Activated T-cell treated with anti-CD3 and anti-CD28 coated beads, Interleukin-2, amount 50 U/mL, for 4 hours (primary cell): ENCODE measurements at regions not wholly inside any gene's neighbourhood (a gene's known extent, or its start where the extent isn't known, plus 50 kb on each side); places are given as distances from the start of the nearest gene placed in this dataset.

ENCODE experiments used
- ATAC-seq, 2 donors: fragments of 200-7000 bp; cut with Tn5 transposase; one replicate each; pipeline ENCODE4 v1.10.0; 2021
- DNase-seq: peaks from one replicate; pipeline ENCODE4 v3.0.0-alpha.2; 2020
- H3K27me3 Mint-ChIP-seq: one replicate; pipeline ENCODE4 v1.8.0; 2021; ENCODE audit warnings: low read depth, mixed read lengths
- H3K36me3 Mint-ChIP-seq: one replicate; pipeline ENCODE4 v1.8.0; 2022; ENCODE audit warnings: mixed read lengths; ENCODE audit not compliant: insufficient read depth
- H3K4me1 Mint-ChIP-seq: one replicate; pipeline ENCODE4 v1.8.0; 2021; ENCODE audit warnings: low read depth, mixed read lengths
- H3K4me3 Mint-ChIP-seq: one replicate; pipeline ENCODE4 v1.8.0; 2021; ENCODE audit warnings: mild to moderate bottlenecking, moderate library complexity, mixed read lengths
- H3K9me3 Mint-ChIP-seq: one replicate; pipeline ENCODE4 v1.8.0; 2021; ENCODE audit warnings: mixed read lengths

DNA sequence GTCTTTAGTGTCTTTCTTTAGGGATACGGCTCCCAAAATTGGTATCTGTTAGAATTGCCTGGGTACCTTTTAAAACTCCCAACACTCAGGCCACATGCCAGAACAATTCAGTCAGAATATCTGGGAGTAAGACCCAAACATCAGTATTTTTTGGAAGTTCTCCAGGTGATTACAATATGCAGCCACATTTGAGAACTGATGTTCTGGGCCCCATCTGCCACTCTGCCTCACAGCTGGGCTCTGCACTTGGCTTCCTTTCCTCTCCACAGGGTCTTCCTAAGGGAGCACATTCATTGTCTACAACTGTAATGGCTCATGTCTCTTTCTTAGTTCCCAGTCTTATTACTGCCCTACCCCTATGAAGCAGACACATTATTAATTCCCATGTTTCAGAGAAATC, 394.5 kb downstream of the MFSD1 start:
- no peaks in the 10 kb centered on the region for H3K27me3 Mint-ChIP-seq
- no peaks in the 10 kb centered on the region for H3K4me1 Mint-ChIP-seq
- no peaks in the 10 kb centered on the region for H3K36me3 Mint-ChIP-seq
- no peak overlapping the region for H3K4me3 Mint-ChIP-seq
- H3K9me3 Mint-ChIP-seq = peaks cover 6% of the 10 kb centered on the region
- ATAC-seq (no peak), DNase-seq (no peak)

DNA sequence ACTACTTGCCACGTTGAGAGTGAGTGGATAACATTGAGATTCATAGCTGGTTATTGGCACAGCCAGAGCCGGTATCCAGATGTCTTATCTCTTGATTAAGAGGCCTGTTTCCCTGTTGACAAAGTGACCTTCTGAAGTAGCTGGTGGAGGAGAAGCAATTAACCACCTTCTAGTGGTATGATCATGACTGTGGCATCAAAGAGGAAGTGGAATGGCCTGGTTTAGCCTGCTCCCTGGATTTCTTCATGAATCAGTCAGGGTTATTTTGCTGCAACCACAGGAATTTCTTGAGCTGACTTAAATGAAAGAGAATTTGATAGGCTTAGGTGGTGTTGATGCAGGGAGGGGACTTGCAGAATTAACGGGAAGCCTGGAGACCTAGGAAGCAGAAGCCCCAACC, 398.3 kb downstream of the MFSD1 start:
- no peak overlapping the region for H3K4me3 Mint-ChIP-seq
- H3K4me1 Mint-ChIP-seq = no peaks in the 10 kb centered on the region
- peaks cover 18% of the 10 kb centered on the region for H3K9me3 Mint-ChIP-seq
- ATAC-seq (no peak), DNase-seq (no peak)
- no peaks in the 10 kb centered on the region for H3K27me3 Mint-ChIP-seq
- H3K36me3 Mint-ChIP-seq = no peaks in the 10 kb centered on the region

GRCh38 chr3:159208050-159208449, 406.2 kb downstream of the MFSD1 start:
- H3K4me1 Mint-ChIP-seq = no peaks in the 10 kb centered on the region

DNA sequence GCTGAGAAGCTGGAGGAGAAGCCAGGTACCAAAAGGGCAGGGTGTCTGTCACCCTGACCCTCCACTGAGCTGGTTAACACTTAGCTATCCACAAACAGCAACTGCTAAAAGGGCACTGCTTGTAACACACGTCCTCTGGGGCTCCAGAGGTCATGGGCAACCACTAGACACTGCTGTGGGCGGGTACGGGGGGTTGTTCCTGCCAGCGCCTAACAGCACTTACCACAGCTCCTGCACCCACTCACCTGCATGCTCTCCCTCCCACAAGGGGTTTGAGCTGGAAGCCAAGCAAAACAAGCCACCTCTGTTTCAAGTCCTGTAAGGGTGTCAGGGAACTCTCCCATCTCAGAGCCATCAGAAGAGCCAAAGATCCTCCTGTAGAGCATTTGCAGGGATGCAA, 407.6 kb downstream of the MFSD1 start:
- Mint-ChIP-seq H3K36me3 (no peaks in the 10 kb centered on the region), H3K27me3 (no peaks in the 10 kb centered on the region), H3K4me3 (no peak overlapping the region), H3K4me1 (no peaks in the 10 kb centered on the region), H3K9me3 (peaks cover 15% of the 10 kb centered on the region)
- ATAC-seq (no peak), DNase-seq (no peak)

More at GRCh38 chr3:159208050-159208449, 406.2 kb downstream of the MFSD1 start:
- H3K9me3 Mint-ChIP-seq = peaks cover 21% of the 10 kb centered on the region
- H3K36me3 Mint-ChIP-seq = no peaks in the 10 kb centered on the region
- ATAC-seq (no peak), DNase-seq (no peak)
- H3K27me3 Mint-ChIP-seq = no peaks in the 10 kb centered on the region
- no peak overlapping the region for H3K4me3 Mint-ChIP-seq

DNA sequence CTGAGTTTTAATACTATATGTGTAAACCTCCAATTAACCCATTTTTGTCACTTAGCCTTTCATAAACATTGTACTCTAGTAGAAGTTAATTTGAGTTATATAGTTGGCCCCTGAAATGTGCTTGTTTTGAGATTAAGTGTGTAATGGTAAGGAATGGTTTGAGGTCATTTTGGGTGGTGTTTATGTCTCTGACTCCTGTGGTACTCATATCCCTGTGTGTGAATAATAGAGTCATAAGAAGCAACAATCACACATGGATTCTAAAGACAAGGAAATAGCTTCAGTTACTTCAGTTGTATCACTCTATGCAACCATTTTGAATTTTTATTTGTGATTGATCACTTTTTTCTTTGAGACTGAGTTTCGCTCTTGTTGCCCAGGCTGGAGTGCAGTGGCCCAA, 408.5 kb downstream of the MFSD1 start:
- no peaks in the 10 kb centered on the region for H3K4me1 Mint-ChIP-seq
- no peak for DNase-seq
- H3K36me3 Mint-ChIP-seq = no peaks in the 10 kb centered on the region
- H3K9me3 Mint-ChIP-seq = peaks cover 10% of the 10 kb centered on the region
- H3K4me3 Mint-ChIP-seq = no peak overlapping the region
- no peaks in the 10 kb centered on the region for H3K27me3 Mint-ChIP-seq
- no peak for ATAC-seq

DNA sequence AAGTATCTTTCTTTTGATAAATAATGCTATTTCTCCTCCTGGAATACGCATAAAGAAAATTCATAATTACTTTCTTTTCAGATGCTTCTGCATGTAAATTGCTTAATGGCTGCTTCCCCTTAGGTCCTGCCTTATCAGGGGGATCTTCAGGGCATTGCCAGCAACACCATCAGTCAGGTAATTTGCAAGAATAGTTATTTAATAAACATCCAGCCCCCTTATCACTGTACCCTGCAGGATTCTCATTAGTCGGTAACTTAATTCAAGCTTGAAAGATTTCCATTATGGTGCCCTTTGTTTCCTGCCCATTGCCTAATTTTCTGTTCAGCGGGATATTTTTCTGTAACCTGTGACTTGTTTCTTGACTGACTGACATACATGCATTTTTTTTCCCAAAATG, 414.5 kb downstream of the MFSD1 start:
- Mint-ChIP-seq H3K27me3 (peaks cover 1% of the 10 kb centered on the region), H3K4me3 (no peak overlapping the region), H3K36me3 (no peaks in the 10 kb centered on the region), H3K4me1 (no peaks in the 10 kb centered on the region), H3K9me3 (no peaks in the 10 kb centered on the region)
- no peak for ATAC-seq
- no peak for DNase-seq

DNA sequence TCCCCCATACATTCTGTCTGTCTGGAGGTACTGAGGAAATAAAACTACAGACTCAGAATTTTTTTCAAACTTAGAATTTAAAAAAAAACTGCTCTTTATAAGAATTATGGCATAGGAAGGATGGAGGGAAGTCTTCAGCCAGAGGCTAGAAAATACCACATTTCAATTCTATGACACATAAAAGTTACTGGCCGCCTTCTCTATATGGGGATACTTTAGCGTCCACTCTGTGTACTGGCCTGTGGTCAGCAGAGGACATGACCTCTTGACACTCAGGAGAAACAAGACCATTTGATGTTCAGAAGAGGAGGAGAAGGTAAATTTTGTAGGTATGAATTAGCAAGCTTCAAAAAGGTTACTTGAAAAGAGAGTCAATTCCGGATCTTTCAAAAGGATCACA, 417.4 kb downstream of the MFSD1 start:
- no peaks in the 10 kb centered on the region for H3K9me3 Mint-ChIP-seq
- no peak for ATAC-seq
- no peak overlapping the region for H3K4me3 Mint-ChIP-seq

DNA sequence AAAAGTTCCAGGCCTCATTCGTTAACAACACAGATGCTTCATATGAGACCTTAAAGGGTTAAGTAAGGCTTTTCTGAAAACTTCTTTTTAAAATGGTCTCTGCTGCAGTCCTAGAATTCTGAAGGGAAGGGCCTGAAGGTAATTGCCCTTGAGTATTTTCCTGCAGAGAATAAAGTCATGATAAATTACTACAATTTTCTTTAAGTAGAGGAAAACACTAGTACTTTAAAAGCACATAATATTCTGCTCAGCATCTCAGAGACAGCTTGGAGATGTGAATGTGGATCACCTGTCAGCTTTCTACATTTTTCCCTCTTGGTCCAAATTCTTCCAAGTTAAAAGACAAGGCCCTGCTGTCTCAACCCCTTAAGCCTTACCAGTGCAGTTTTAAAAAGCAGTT, 419.5 kb downstream of the MFSD1 start:
- DNase-seq = no peak
- no peak for ATAC-seq
- Mint-ChIP-seq H3K4me1 (no peaks in the 10 kb centered on the region), H3K27me3 (peaks cover 1% of the 10 kb centered on the region), H3K36me3 (no peaks in the 10 kb centered on the region), H3K4me3 (no peak overlapping the region), H3K9me3 (no peaks in the 10 kb centered on the region)

More for the DNA sequence above, 417.4 kb downstream of the MFSD1 start:
- Mint-ChIP-seq H3K27me3 (peaks cover 1% of the 10 kb centered on the region), H3K4me1 (no peaks in the 10 kb centered on the region), H3K36me3 (no peaks in the 10 kb centered on the region)
- DNase-seq = no peak

DNA sequence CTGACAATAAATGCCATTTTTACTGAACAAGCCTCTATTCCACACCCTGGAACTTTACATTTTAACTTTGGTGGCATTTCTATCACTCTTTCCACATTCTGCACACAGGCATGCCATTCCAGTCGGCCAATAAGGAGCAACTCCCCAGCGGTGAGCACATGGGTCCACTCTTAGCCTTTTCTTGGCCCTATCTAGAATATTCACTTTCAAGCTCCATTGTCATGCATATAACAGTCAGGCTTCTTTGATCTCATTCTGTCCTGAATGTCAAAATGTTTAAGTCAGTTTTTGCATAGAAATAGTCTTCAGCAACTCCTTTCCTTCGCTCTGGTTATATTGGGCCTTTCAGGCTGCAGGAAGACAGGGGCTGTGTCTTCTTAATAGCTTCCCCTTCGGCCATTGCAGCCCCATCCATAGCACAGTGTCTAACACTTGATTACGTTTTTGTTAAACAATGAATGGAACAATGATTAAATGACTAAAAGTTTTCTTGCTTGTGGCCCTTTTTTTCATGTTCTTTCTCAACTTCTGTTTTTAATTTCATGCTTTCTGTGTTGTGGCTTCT, 427.3 kb downstream of the MFSD1 start:
- no peak overlapping the region for H3K4me3 Mint-ChIP-seq
- H3K4me1 Mint-ChIP-seq = no peaks in the 10 kb centered on the region
- no peaks in the 10 kb centered on the region for H3K36me3 Mint-ChIP-seq
- DNase-seq (no peak), ATAC-seq (no peak)
- peaks cover 5% of the 10 kb centered on the region for H3K9me3 Mint-ChIP-seq
- peaks cover 5% of the 10 kb centered on the region for H3K27me3 Mint-ChIP-seq

GRCh38 chr3:159232966-159233365, 431.1 kb downstream of the MFSD1 start:
- H3K4me1 Mint-ChIP-seq = no peaks in the 10 kb centered on the region
- DNase-seq (no peak), ATAC-seq (no peak)
- no peaks in the 10 kb centered on the region for H3K36me3 Mint-ChIP-seq
- H3K27me3 Mint-ChIP-seq = peaks cover 5% of the 10 kb centered on the region
- H3K4me3 Mint-ChIP-seq = no peak overlapping the region
- peaks cover 5% of the 10 kb centered on the region for H3K9me3 Mint-ChIP-seq

DNA sequence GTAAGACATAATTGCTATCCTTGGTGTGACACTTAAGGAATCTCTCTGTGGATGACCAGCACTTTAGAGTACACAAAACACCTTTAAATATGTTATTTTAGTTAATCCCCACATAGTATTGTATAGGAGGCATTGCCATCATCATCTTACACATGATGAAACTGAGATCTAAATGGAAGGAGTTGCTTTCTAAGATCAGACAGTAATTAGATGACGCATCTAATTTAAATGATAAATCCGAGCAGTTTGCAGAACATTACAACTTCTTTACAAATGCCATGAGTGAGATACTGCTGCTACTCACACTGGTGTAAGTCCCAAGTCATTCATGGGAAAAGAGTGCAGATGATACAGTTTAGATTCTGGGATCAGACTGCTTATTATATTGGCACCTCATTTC, 431.9 kb downstream of the MFSD1 start:
- no peak for DNase-seq

GRCh38 chr3:159234306-159234705, 432.5 kb downstream of the MFSD1 start:
- DNase-seq = no peak
- peaks cover 5% of the 10 kb centered on the region for H3K9me3 Mint-ChIP-seq

More for the DNA sequence above, 431.9 kb downstream of the MFSD1 start:
- H3K27me3 Mint-ChIP-seq = peaks cover 5% of the 10 kb centered on the region
- H3K36me3 Mint-ChIP-seq = no peaks in the 10 kb centered on the region
- no peaks in the 10 kb centered on the region for H3K4me1 Mint-ChIP-seq
- no peak overlapping the region for H3K4me3 Mint-ChIP-seq
- H3K9me3 Mint-ChIP-seq = peaks cover 5% of the 10 kb centered on the region
- no peak for ATAC-seq

DNA sequence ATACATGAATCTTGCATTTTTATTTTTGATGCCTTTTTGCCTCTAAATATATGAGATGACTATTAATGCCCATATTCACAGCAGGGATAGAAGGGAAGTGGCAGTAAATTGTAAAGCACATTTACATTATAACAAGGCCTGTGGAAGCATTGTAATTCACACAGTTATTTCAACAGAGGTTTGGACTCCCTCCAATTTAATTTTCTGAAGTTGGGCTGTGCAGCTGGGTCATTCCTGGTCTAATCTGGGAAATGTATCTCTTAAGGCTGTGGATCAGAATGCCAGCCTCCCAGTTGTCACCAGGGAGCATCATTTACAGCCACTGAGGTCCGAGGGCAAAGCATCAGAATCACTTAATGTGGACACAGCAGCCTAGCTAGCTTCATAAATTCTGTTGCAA, 434.5 kb downstream of the MFSD1 start:
- DNase-seq (no peak), ATAC-seq (no peak)
- H3K9me3 Mint-ChIP-seq = no peaks in the 10 kb centered on the region
- no peak overlapping the region for H3K4me3 Mint-ChIP-seq
- peaks cover 5% of the 10 kb centered on the region for H3K27me3 Mint-ChIP-seq
- H3K4me1 Mint-ChIP-seq = no peaks in the 10 kb centered on the region
- no peaks in the 10 kb centered on the region for H3K36me3 Mint-ChIP-seq

More at GRCh38 chr3:159234306-159234705, 432.5 kb downstream of the MFSD1 start:
- Mint-ChIP-seq H3K36me3 (no peaks in the 10 kb centered on the region), H3K27me3 (peaks cover 5% of the 10 kb centered on the region), H3K4me3 (no peak overlapping the region), H3K4me1 (no peaks in the 10 kb centered on the region)
- ATAC-seq = no peak

- H3K9me3 Mint-ChIP-seq = no peaks in the 10 kb centered on the region
- ATAC-seq (no peak), DNase-seq (no peak)
- H3K36me3 Mint-ChIP-seq = no peaks in the 10 kb centered on the region
- H3K4me1 Mint-ChIP-seq = no peaks in the 10 kb centered on the region
- H3K27me3 Mint-ChIP-seq = peaks cover 5% of the 10 kb centered on the region
- H3K4me3 Mint-ChIP-seq = no peak overlapping the region
Measured at GRCh38 chr3:159237226-159237625, 435.4 kb downstream of the MFSD1 start.

DNA sequence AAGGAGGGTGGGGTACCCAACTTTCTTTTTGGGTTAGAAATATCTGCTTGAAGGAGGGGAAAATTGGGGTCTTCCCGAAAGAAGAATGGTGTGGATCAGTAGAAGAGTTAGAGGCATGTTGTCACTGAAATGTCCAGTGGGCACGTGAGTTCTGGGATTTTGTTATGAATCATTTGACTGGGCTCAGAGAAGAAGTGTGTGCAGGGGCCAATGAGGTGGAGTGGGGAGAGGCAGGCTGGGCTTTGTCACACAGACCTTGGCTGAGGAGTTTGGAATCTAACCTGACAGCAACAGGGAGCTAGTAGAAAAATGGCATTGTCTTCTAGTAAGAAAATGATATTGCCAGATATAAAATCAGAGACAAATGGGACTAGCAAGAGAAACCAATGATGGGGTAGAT, 436.8 kb downstream of the MFSD1 start:
- DNase-seq (no peak), ATAC-seq (no peak)
- H3K4me1 Mint-ChIP-seq = no peaks in the 10 kb centered on the region
- H3K4me3 Mint-ChIP-seq = no peak overlapping the region
- no peaks in the 10 kb centered on the region for H3K36me3 Mint-ChIP-seq
- no peaks in the 10 kb centered on the region for H3K9me3 Mint-ChIP-seq
- H3K27me3 Mint-ChIP-seq = no peaks in the 10 kb centered on the region

GRCh38 chr3:159239059-159239458, 437.2 kb downstream of the MFSD1 start:
- Mint-ChIP-seq H3K9me3 (no peaks in the 10 kb centered on the region), H3K4me1 (no peaks in the 10 kb centered on the region), H3K4me3 (no peak overlapping the region), H3K36me3 (no peaks in the 10 kb centered on the region), H3K27me3 (no peaks in the 10 kb centered on the region)
- ATAC-seq = no peak
- no peak for DNase-seq
